IMR-90 (cell line): ENCODE measurements at regions not wholly inside any gene's neighbourhood (a gene's known extent, or its start where the extent isn't known, plus 50 kb on each side); places are given as distances from the start of the nearest gene placed in this dataset.

Experiments used
- ATAC-seq: fragments of 200-7000 bp; cut with Tn5 transposase; 2 replicates; pipeline ENCODE4 v1.9.1; 2020; ENCODE audit warnings: low read depth, mild to moderate bottlenecking, moderate library complexity
- BruUV-seq: library from RNA; stranded (reverse); fragments of 400-500 nt; replicated peaks from 2 replicates; lab custom pipeline; 2021; lab: Mats Ljungman, UMichigan
- CTCF ChIA-PET: fragments of 300-600 bp; formaldehyde crosslinking; extraction: SDS; loops from one replicate; lab custom pipeline; 2021; ENCODE audit warnings: antibody characterized with exemption; lab: Yijun Ruan, JAX
- POLR2A ChIA-PET: fragments of 300-600 bp; sonication (Branson Sonifier 250); formaldehyde crosslinking; loops from one replicate; lab custom pipeline; 2022; ENCODE audit warnings: antibody characterized with exemption; ENCODE audit not compliant: unreplicated experiment; lab: Charles Lee
- DNase-seq: peaks from one replicate; pipeline ENCODE4 v3.0.0; 2013
- H2AFZ ChIP-seq: replicated peaks from 2 replicates; pipeline ENCODE3; 2013; ENCODE audit warnings: low read length, mild to moderate bottlenecking; ENCODE audit not compliant: poor library complexity
- H2AK5ac ChIP-seq: 2 replicates; pipeline ENCODE4 v1.6.1; 2013; ENCODE audit warnings: low read depth, low read length, inconsistent platforms
- H2AK9ac ChIP-seq: replicated peaks from 2 replicates; pipeline ENCODE3; 2013; ENCODE audit warnings: mild to moderate bottlenecking, low read depth, low read length, moderate library complexity; ENCODE audit not compliant: poor library complexity
- H2BK120ac ChIP-seq: 2 replicates; pipeline ENCODE4 v1.6.1; 2013; ENCODE audit warnings: low read depth, low read length, inconsistent platforms
- H2BK15ac ChIP-seq: 3 replicates; pipeline ENCODE4 v1.6.1; 2013; ENCODE audit warnings: low read depth, low read length, inconsistent platforms
- H2BK20ac ChIP-seq: 2 replicates; pipeline ENCODE4 v1.6.1; 2013; ENCODE audit warnings: low read depth, mild to moderate bottlenecking, inconsistent platforms, low read length, moderate library complexity
- H2BK5ac ChIP-seq: 2 replicates; pipeline ENCODE4 v1.6.1; 2013; ENCODE audit warnings: mild to moderate bottlenecking, low read depth, low read length, inconsistent platforms; ENCODE audit not compliant: poor library complexity, severe bottlenecking
- H3K14ac ChIP-seq: replicated peaks from 2 replicates; pipeline ENCODE4 v1.6.1; 2013; ENCODE audit warnings: low read depth, low read length, inconsistent platforms
- H3K18ac ChIP-seq: 2 replicates; pipeline ENCODE4 v1.6.1; 2013; ENCODE audit warnings: low read depth, low read length, control low read depth
- H3K23ac ChIP-seq: 2 replicates; pipeline ENCODE4 v1.6.1; 2013; ENCODE audit warnings: low read depth, low read length, inconsistent platforms
- H3K27ac ChIP-seq: 2 replicates; pipeline ENCODE4 v1.5.1; 2013; ENCODE audit warnings: mild to moderate bottlenecking, control low read depth, low read length; ENCODE audit not compliant: insufficient read depth
- H3K27me3 ChIP-seq: 2 replicates; pipeline ENCODE4 v1.6.1; 2013; ENCODE audit warnings: low read length; ENCODE audit not compliant: control insufficient read depth, insufficient read depth
- H3K36me3 ChIP-seq: 2 replicates; pipeline ENCODE4 v1.6.1; 2013; ENCODE audit warnings: low read length, mixed read lengths; ENCODE audit not compliant: control insufficient read depth, insufficient read depth
- H3K4ac ChIP-seq: 2 replicates; pipeline ENCODE4 v1.6.1; 2013; ENCODE audit warnings: low read depth, low read length, inconsistent platforms
- H3K4me1 ChIP-seq: 2 replicates; pipeline ENCODE4 v1.6.1; 2013; ENCODE audit warnings: low read length, mixed read lengths; ENCODE audit not compliant: control insufficient read depth, insufficient read depth
- H3K4me2 ChIP-seq: 2 replicates; pipeline ENCODE4 v1.6.1; 2013; ENCODE audit warnings: low read depth, mild to moderate bottlenecking, control low read depth, low read length, moderate library complexity
- H3K4me3 ChIP-seq: 2 replicates; pipeline ENCODE4 v1.5.1; 2013; ENCODE audit warnings: low read depth, mild to moderate bottlenecking, control low read depth, low read length, moderate library complexity; ENCODE audit not compliant: insufficient read depth
- H3K56ac ChIP-seq: 2 replicates; pipeline ENCODE4 v1.6.1; 2013; ENCODE audit warnings: low read length, inconsistent platforms; ENCODE audit not compliant: insufficient read depth; ENCODE audit errors: extremely low read depth
- H3K79me1 ChIP-seq, 2 experiments: 2 replicates each; pipeline ENCODE4 v1.6.1; 2013; ENCODE audit warnings: low read length in 2 of 2, inconsistent platforms in 1 of 2, low read depth in 1 of 2
- H3K9ac ChIP-seq: 2 replicates; pipeline ENCODE4 v1.6.1; 2013; ENCODE audit warnings: low read depth, low read length, control low read depth
- H3K9me1 ChIP-seq: 2 replicates; pipeline ENCODE4 v1.6.1; 2013; ENCODE audit warnings: low read length, inconsistent platforms; ENCODE audit not compliant: insufficient read depth
- H3K9me3 ChIP-seq: 2 replicates; pipeline ENCODE4 v1.6.1; 2013; ENCODE audit warnings: low read length; ENCODE audit not compliant: control insufficient read depth, insufficient read depth
- H4K20me1 ChIP-seq: 2 replicates; pipeline ENCODE4 v1.6.1; 2013; ENCODE audit warnings: low read length, inconsistent platforms; ENCODE audit not compliant: insufficient read depth
- H4K5ac ChIP-seq: 2 replicates; pipeline ENCODE4 v1.6.1; 2013; ENCODE audit warnings: mild to moderate bottlenecking, low read depth, low read length, control low read depth
- H4K8ac ChIP-seq, 2 experiments: 2 replicates each; pipeline ENCODE4 v1.6.1; 2013; ENCODE audit warnings: low read depth in 2 of 2, low read length in 2 of 2, control low read depth in 1 of 2, inconsistent platforms in 1 of 2
- H4K91ac ChIP-seq: 2 replicates; pipeline ENCODE4 v1.6.1; 2013; ENCODE audit warnings: low read depth, low read length, inconsistent platforms; ENCODE audit not compliant: insufficient read depth
- CTCF ChIP-seq: conservative IDR thresholded peaks from 2 replicates; pipeline ENCODE4 v1.5.1; 2012; ENCODE audit warnings: mild to moderate bottlenecking, low read depth, low read length, improper control_type of control experiment
- WGBS, 2 experiments: methylation state at CpG; one replicate each; pipeline versions ENCODE4 v1.1.5 to v1.1.7; 2013; ENCODE audit warnings: missing lambda C conversion rate in 2 of 2; ENCODE audit not compliant: insufficient read length in 1 of 2; ENCODE audit errors: extremely low coverage in 2 of 2; 5-methylcytosine and 5-hydroxymethylcytosine counted together
- dilution Hi-C: fragments of 300-500 bp; cut with HindIII; formaldehyde crosslinking; loops from one replicate; pipeline ENCODE4 v1.14.3; 2018; ENCODE audit warnings: low sequenced_read_pairs; ENCODE audit not compliant: unreplicated experiment
- in situ Hi-C: fragments of 300-500 bp; cut with MboI; formaldehyde crosslinking; loops from 3 replicates; pipeline ENCODE4 v1.14.3; 2019; ENCODE audit warnings: low sequenced_read_pairs, inconsistent platforms, mixed read lengths
- intact Hi-C: fragments of 100-400 bp; cut with micrococcal nuclease; formaldehyde crosslinking; loops from 2 replicates; pipeline ENCODE4 v1.10.0; 2022

GRCh38 chr1:218703836-218704235 lies 358.7 kb downstream of the TGFB2 start:
- DNase-seq (no peak), ATAC-seq (no peak)
- H3K56ac ChIP-seq: no peak overlapping the region
- dilution Hi-C loops: no loop called here
- no TSS peak for BruUV-seq
- no peak overlapping the region for H3K14ac ChIP-seq
- H2BK5ac ChIP-seq: no peak overlapping the region
- no peak overlapping the region for H3K4me2 ChIP-seq
- H3K9me1 ChIP-seq: no peaks in the 10 kb centered on the region
- H3K27me3 ChIP-seq: no peaks in the 10 kb centered on the region
- TF ChIP-seq CTCF: no peak
- in situ Hi-C loops: no loop called here
- 0 out of 2 replicates have a peak overlapping the region, but pooled peaks have one; percentile 23 for H2BK20ac ChIP-seq
- no peak overlapping the region for H2AFZ ChIP-seq
- no peaks in the 10 kb centered on the region for H3K79me1 ChIP-seq
- no peak overlapping the region for H3K23ac ChIP-seq
- H2AK5ac ChIP-seq: no peak overlapping the region
- no peaks in the 10 kb centered on the region for H3K36me3 ChIP-seq
- H3K4me1 ChIP-seq: peaks cover 10% of the 10 kb centered on the region; the same call in 1 of the 2 replicates
- no peak overlapping the region for H3K4ac ChIP-seq
- POLR2A ChIA-PET: no interaction called here
- no peak overlapping the region for H2BK120ac ChIP-seq
- no peak overlapping the region for H3K27ac ChIP-seq
- no CpG with 5 or more reads among the region's 3 CpGs for WGBS, 2 experiments
- H4K5ac ChIP-seq: no peak overlapping the region
- H3K9ac ChIP-seq: no peak overlapping the region
- no peak overlapping the region for H2AK9ac ChIP-seq
- no peak overlapping the region for H3K4me3 ChIP-seq
- CTCF ChIA-PET: no interaction called here
- intact Hi-C loops: no loop called here
- no peak overlapping the region for H4K91ac ChIP-seq
- H2BK15ac ChIP-seq: no peak overlapping the region
- no peaks in the 10 kb centered on the region for H4K20me1 ChIP-seq
- H3K9me3 ChIP-seq: no peaks in the 10 kb centered on the region
- H4K8ac ChIP-seq: no peak overlapping the region
- H3K18ac ChIP-seq: no peak overlapping the region
